ENCODE measurements at regions not wholly inside any gene's neighbourhood (a gene's known extent, or its start where the extent isn't known, plus 50 kb on each side); places are given as distances from the start of the nearest gene placed in this dataset.

GRCh38 chr15:79167776-79168175, 77.2 kb upstream of the RASGRF1 start:
- H3K27ac ChIP-seq, result no peak overlapping the region
- peaks cover 0 to 15% (median 0%) of the 10 kb centered on the region in 7 donors for H3K27me3 ChIP-seq
- TF ChIP-seq CTCF (IDR thresholded peaks at IDR 0.05), result no peak
- no peak for DNase-seq
- no peak overlapping the region for H3K4me3 ChIP-seq
- H3K4me1 ChIP-seq, result peaks cover 4 to 34% (median 23%) of the 10 kb centered on the region in 9 donors
- H3K9me3 ChIP-seq, result no peaks in the 10 kb centered on the region
- ATAC-seq, result no peak
- no peaks in the 10 kb centered on the region for H3K36me3 ChIP-seq
- WGBS, 2 donors, result 83 to 84% methylated on average over 2 of the region's 2 CpGs
- intact Hi-C loops (cut with DNase I), result no loop called here

- Histone ChIP-seq H3K27me3 (peaks cover 0 to 15% (median 0%) of the 10 kb centered on the region in 7 donors), H3K27ac (no peak overlapping the region), H3K9me3 (no peaks in the 10 kb centered on the region), H3K4me3 (no peak overlapping the region), H3K36me3 (no peaks in the 10 kb centered on the region), H3K4me1 (peaks cover 2 to 27% (median 20%) of the 10 kb centered on the region in 9 donors)
- ATAC-seq (no peak), DNase-seq (no peak)
- 91 to 92% methylated on average over 5 of the region's 5 CpGs for WGBS, 2 donors
- intact Hi-C loops (cut with DNase I), result no loop called here
- TF ChIP-seq CTCF (IDR thresholded peaks at IDR 0.05), result no peak
Measured at GRCh38 chr15:79166311-79166955, 75.9 kb upstream of the RASGRF1 start.

GRCh38 chr15:79164465-79164864, 73.9 kb upstream of the RASGRF1 start:
- no peak for ATAC-seq
- no peaks in the 10 kb centered on the region for H3K36me3 ChIP-seq
- WGBS, 2 donors, result 87 to 89% methylated on average over 4 of the region's 4 CpGs

GRCh38 chr15:79164043-79164442, 73.5 kb upstream of the RASGRF1 start:
- Histone ChIP-seq H3K27me3 (no peaks in the 10 kb centered on the region), H3K36me3 (no peaks in the 10 kb centered on the region), H3K4me3 (no peak overlapping the region), H3K4me1 (peaks cover 0 to 5% (median 3%) of the 10 kb centered on the region in 9 donors), H3K9me3 (no peaks in the 10 kb centered on the region), H3K27ac (no peak overlapping the region)
- WGBS, 2 donors, result 90 to 91% methylated on average over 4 of the region's 4 CpGs
- DNase-seq, result no peak
- TF ChIP-seq CTCF (IDR thresholded peaks at IDR 0.05), result no peak
- no peak for ATAC-seq
- intact Hi-C loops (cut with DNase I), result no loop called here

More at GRCh38 chr15:79164465-79164864, 73.9 kb upstream of the RASGRF1 start:
- TF ChIP-seq CTCF (IDR thresholded peaks at IDR 0.05), result no peak
- DNase-seq, result no peak
- intact Hi-C loops (cut with DNase I), result no loop called here
- no peak overlapping the region for H3K4me3 ChIP-seq
- peaks cover 0 to 10% (median 7%) of the 10 kb centered on the region in 9 donors for H3K4me1 ChIP-seq
- H3K27me3 ChIP-seq, result peaks cover 0 to under 1% (median 0%) of the 10 kb centered on the region in 7 donors
- no peaks in the 10 kb centered on the region for H3K9me3 ChIP-seq
- H3K27ac ChIP-seq, result no peak overlapping the region

Data from heart right ventricle (tissue), 16 donors.